ENCODE measurements at regions not wholly inside any gene's neighbourhood (a gene's known extent, or its start where the extent isn't known, plus 50 kb on each side); places are given as distances from the start of the nearest gene placed in this dataset.
"Not testable (repeated sequence)": the region's sequence is repeated elsewhere in the genome, so short reads cannot be mapped to it uniquely, and the experiment has no call there.

GRCh38 chr20:53663521-53663920 is 69.9 kb upstream of the ZNF217 start:
- H3K9ac ChIP-seq (ENCODE audit: low read depth, low read length); ATAC-seq (ENCODE audit: low read depth); H4K8ac ChIP-seq (ENCODE audit: low read depth in 2 of 2, low read length in 2 of 2); DNase-seq; H3K27me3 ChIP-seq (ENCODE audit: control insufficient read depth, insufficient read depth, low read length); H3K79me1 ChIP-seq (ENCODE audit: low read depth in 1 of 2, low read length in 2 of 2); POLR2A ChIA-PET (ENCODE audit: unreplicated experiment); H3K9me3 ChIP-seq (ENCODE audit: control insufficient read depth, insufficient read depth, low read length); H2BK120ac ChIP-seq (ENCODE audit: low read depth, low read length); H3K36me3 ChIP-seq (ENCODE audit: control insufficient read depth, insufficient read depth, low read length); H2AK9ac ChIP-seq (replicated peaks; ENCODE audit: low read depth, low read length, poor library complexity); H3K4me3 ChIP-seq (ENCODE audit: insufficient read depth, low read depth, low read length); H3K9me1 ChIP-seq (ENCODE audit: insufficient read depth, low read length); H3K27ac ChIP-seq (ENCODE audit: insufficient read depth, low read length); H2BK15ac ChIP-seq (ENCODE audit: low read depth, low read length); H2BK5ac ChIP-seq (ENCODE audit: low read depth, low read length, poor library complexity, severe bottlenecking); H3K14ac ChIP-seq (replicated peaks; ENCODE audit: low read depth, low read length); H3K18ac ChIP-seq (ENCODE audit: low read depth, low read length); H4K20me1 ChIP-seq (ENCODE audit: insufficient read depth, low read length); H4K91ac ChIP-seq (ENCODE audit: insufficient read depth, low read depth, low read length); H4K5ac ChIP-seq (ENCODE audit: low read depth, low read length); intact Hi-C loops (cut with micrococcal nuclease); dilution Hi-C loops (cut with HindIII; ENCODE audit: low sequenced_read_pairs, unreplicated experiment); BruUV-seq (replicated peaks); H3K23ac ChIP-seq (ENCODE audit: low read depth, low read length); H3K56ac ChIP-seq (ENCODE audit: extremely low read depth, insufficient read depth, low read length); H2AFZ ChIP-seq (replicated peaks; ENCODE audit: low read length, poor library complexity); in situ Hi-C loops (cut with MboI; ENCODE audit: low sequenced_read_pairs); H3K4me2 ChIP-seq (ENCODE audit: low read depth, low read length); H3K4ac ChIP-seq (ENCODE audit: low read depth, low read length); H2AK5ac ChIP-seq (ENCODE audit: low read depth, low read length); H2BK20ac ChIP-seq (ENCODE audit: low read depth, low read length); CTCF ChIA-PET: not testable (repeated sequence)
- no CpG with 5 or more reads among the region's 5 CpGs for WGBS, 2 experiments (ENCODE audit: extremely low coverage in 2 of 2, insufficient read length in 1 of 2)
- H3K4me1 ChIP-seq (ENCODE audit: control insufficient read depth, insufficient read depth, low read length): peaks cover 13% of the 10 kb centered on the region

Data from IMR-90 (cell line).